Heart left ventricle (tissue), 16 donors: ENCODE measurements at regions not wholly inside any gene's neighbourhood (a gene's known extent, or its start where the extent isn't known, plus 50 kb on each side); places are given as distances from the start of the nearest gene placed in this dataset.

Experiments
- ATAC-seq, 4 donors: fragments of 200-7000 bp; cut with Tn5 transposase; one replicate each; pipeline ENCODE4 v1.9.1; 2020 to 2022; ENCODE audit warnings: moderate library complexity in 4 of 4, mild to moderate bottlenecking in 3 of 4, moderate number of reproducible peaks in 1 of 4
- DNase-seq, 5 donors: peaks; one replicate each; pipeline ENCODE4 v3.0.0-alpha.2; 2020
- H3K27ac ChIP-seq, 12 donors: fragments of 200-600 bp; sonication (generic) in 4 of 12; one replicate each; pipeline versions ENCODE4 v1.5.0 to v1.8.0; 2016 to 2022; ENCODE audit warnings: mild to moderate bottlenecking in 2 of 12
- H3K27me3 ChIP-seq, 9 donors: fragments of 200-600 bp; sonication (generic) in 2 of 9; one replicate each; pipeline versions ENCODE4 v1.5.1 to v1.8.0; 2016 to 2022; ENCODE audit warnings: mild to moderate bottlenecking in 3 of 9
- H3K36me3 ChIP-seq, 9 donors: fragments of 200-600 bp; sonication (generic) in 2 of 9; one replicate each; pipeline versions ENCODE4 v1.5.0 to v1.8.0; 2018 to 2022; ENCODE audit warnings: mild to moderate bottlenecking in 2 of 9
- H3K4me1 ChIP-seq, 12 donors: fragments of 200-600 bp; sonication (generic) in 4 of 12; one replicate each; pipeline versions ENCODE4 v1.5.0 to v1.8.0; 2016 to 2022; ENCODE audit warnings: mild to moderate bottlenecking in 3 of 12
- H3K4me3 ChIP-seq, 12 donors: fragments of 200-600 bp; sonication (generic) in 4 of 12; one replicate each; pipeline versions ENCODE4 v1.5.0 to v1.8.0; 2017 to 2022; ENCODE audit warnings: mild to moderate bottlenecking in 9 of 12, moderate library complexity in 4 of 12
- H3K9me3 ChIP-seq, 12 donors: fragments of 200-600 bp; sonication (generic) in 4 of 12; one replicate each; pipeline versions ENCODE4 v1.5.0 to v1.8.0; 2016 to 2022; ENCODE audit warnings: mild to moderate bottlenecking in 1 of 12
- POLR2A ChIP-seq, 2 donors: fragments of 450-650 bp; IDR thresholded peaks; one replicate each; pipeline ENCODE4 v1.6.1; 2017; ENCODE audit warnings: antibody characterized with exemption in 2 of 2, mild to moderate bottlenecking in 2 of 2, moderate library complexity in 2 of 2
- WGBS, 4 donors: extraction: QIAGEN DNeasy Blood & Tissue Kit in 2 of 4; methylation state at CpG; one replicate each; pipeline versions ENCODE4 v1.1.5 to v1.1.7; 2013 to 2018; 5-methylcytosine and 5-hydroxymethylcytosine counted together
- intact Hi-C, 10 donors: fragments of 100-400 bp; cut with DNase I; formaldehyde crosslinking; loops; one replicate each; pipeline versions ENCODE4 v1.11.1 to v1.14.2; 2022
- TF ChIP-seq, protein P1 (sequence below), 12 donors: fragments of 200-600 bp; sonication (generic) in 4 of 12; IDR thresholded peaks; one replicate each; pipeline versions ENCODE4 v1.5.0 to v1.8.0; 2018 to 2022; ENCODE audit warnings: antibody characterized with exemption in 12 of 12, mild to moderate bottlenecking in 5 of 12
- donor health status: ischemic (EF 13 %, LVEDD 7.1; RV severe dilation, severe dysfunction).
- donor health status: healthy with polysubstance abuse.
- donor health status: DM: no; HTN: yes; CAD: no.
- donor health status: DM: no; HTN: no; CAD: no.
- donor health status: ischemic (EF 25% LVEDD 6.9; RV normal size, moderate dysfunction).
- donor health status: ischemic (EF 25% LVEDD 5.7; RV mildly dilated, moderate dysfunction).
- donor health status: healthy.
- donor health status: DM: yes; HTN: yes; CAD: no.
- donor health status: ischemic (EF 35%, LVEDD 5.7; RV mildly dilated, moderate dysfunction).
- donor health status: nonischemic (EF 11% LVEDD 7.7; RV severe dilation, severe dysfunction).
- donor health status: DM: yes; HTN: yes; CAD: no.
- donor health status: PGD.
- donor health status: ischemic (EF 29% LVEDD 5.4; RV normal size, mild dysfunction).
- donor health status: nonischemic (EF 23%, LVEDD 6.1; RV moderate dilation, normal function).

DNA sequence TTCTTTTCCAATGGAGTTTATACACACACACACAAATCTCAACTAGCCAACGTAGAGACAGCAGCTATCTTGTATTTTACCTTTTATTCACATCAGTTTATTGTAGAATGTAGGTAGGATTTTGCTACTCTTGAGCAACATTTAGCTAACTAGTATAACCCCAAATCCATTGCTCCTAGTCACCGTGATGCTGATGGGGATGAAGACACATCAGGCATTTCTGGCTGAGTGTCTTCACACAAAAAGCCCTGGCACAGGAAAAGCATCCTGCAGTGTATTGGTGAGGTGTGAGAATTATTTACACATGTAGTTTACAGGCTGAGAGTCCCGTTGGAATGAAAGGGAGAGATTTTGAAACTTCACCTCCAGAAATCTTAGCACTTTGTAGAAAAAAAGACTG, 65.9 kb upstream of the FBXL4 start:
- no peak for DNase-seq
- Histone ChIP-seq H3K9me3 (no peaks in the 10 kb centered on the region), H3K4me1 (no peaks in the 10 kb centered on the region), H3K27me3 (no peaks in the 10 kb centered on the region), H3K27ac (no peak overlapping the region), H3K36me3 (no peaks in the 10 kb centered on the region), H3K4me3 (no peak overlapping the region)
- 67 to 80% (median 78%) methylated on average over 3 of the region's 3 CpGs for WGBS, 4 donors
- ATAC-seq, result no peak
- intact Hi-C loops, result no loop called here
- no peak for TF ChIP-seq POLR2A (IDR thresholded peaks at IDR 0.05)
- TF ChIP-seq, protein P1, sequence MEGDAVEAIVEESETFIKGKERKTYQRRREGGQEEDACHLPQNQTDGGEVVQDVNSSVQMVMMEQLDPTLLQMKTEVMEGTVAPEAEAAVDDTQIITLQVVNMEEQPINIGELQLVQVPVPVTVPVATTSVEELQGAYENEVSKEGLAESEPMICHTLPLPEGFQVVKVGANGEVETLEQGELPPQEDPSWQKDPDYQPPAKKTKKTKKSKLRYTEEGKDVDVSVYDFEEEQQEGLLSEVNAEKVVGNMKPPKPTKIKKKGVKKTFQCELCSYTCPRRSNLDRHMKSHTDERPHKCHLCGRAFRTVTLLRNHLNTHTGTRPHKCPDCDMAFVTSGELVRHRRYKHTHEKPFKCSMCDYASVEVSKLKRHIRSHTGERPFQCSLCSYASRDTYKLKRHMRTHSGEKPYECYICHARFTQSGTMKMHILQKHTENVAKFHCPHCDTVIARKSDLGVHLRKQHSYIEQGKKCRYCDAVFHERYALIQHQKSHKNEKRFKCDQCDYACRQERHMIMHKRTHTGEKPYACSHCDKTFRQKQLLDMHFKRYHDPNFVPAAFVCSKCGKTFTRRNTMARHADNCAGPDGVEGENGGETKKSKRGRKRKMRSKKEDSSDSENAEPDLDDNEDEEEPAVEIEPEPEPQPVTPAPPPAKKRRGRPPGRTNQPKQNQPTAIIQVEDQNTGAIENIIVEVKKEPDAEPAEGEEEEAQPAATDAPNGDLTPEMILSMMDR (IDR thresholded peaks at IDR 0.05), result no peak

DNA sequence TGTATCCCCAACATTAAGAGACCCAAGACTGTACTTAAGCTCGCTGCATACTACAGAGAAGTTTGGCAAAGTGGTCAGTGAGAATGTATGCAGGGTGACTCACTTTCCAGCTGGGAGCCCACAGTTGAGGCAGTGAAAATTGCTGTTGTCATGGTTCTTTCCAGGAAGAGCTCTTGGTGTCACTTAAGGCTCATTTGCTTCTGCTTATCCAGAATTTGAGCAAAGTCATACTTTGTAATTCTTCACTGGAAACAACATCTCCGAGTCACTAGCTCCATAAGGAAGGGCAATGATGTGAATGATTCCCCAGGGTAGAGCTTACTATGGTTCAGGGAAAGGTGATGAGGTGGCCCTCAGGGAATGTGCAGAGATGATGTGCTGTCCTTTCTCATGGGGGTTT, 65.4 kb upstream of the FBXL4 start:
- no peaks in the 10 kb centered on the region for H3K4me1 ChIP-seq
- no peak overlapping the region for H3K27ac ChIP-seq
- H3K4me3 ChIP-seq, result no peak overlapping the region
- H3K27me3 ChIP-seq, result no peaks in the 10 kb centered on the region
- ATAC-seq, result no peak
- no peaks in the 10 kb centered on the region for H3K9me3 ChIP-seq
- intact Hi-C loops, result no loop called here
- DNase-seq, result no peak
- 66 to 84% (median 71%) methylated on average over 2 of the region's 2 CpGs for WGBS, 4 donors
- no peaks in the 10 kb centered on the region for H3K36me3 ChIP-seq
- TF ChIP-seq, protein P1 (IDR thresholded peaks at IDR 0.05), result no peak
- TF ChIP-seq POLR2A (IDR thresholded peaks at IDR 0.05), result no peak

DNA sequence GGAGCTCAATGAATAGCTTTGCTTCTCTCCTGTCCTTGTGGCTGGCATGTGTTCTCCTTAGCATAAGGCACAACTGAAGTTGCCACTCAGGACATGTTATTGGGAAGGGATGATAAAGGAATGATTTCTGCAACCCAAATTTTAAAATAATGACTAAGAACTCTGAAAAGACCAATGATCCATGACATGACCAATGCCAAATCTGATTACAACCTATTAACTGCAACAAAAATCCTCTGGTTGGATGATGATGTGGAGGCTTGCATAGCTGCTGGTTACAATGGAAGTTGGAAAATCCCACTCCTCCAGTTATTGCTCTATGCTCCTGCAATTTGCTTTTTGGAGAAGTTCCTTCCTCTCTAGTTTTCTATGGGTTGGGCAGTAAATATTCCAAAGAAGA, 63.4 kb upstream of the FBXL4 start:
- Histone ChIP-seq H3K36me3 (no peaks in the 10 kb centered on the region), H3K27me3 (no peaks in the 10 kb centered on the region), H3K4me3 (no peak overlapping the region), H3K27ac (no peak overlapping the region), H3K9me3 (no peaks in the 10 kb centered on the region), H3K4me1 (no peaks in the 10 kb centered on the region)
- no peak for TF ChIP-seq POLR2A (IDR thresholded peaks at IDR 0.05)
- TF ChIP-seq, protein P1 (IDR thresholded peaks at IDR 0.05), result no peak
- no peak for DNase-seq
- ATAC-seq, result no peak
- intact Hi-C loops, result no loop called here

DNA sequence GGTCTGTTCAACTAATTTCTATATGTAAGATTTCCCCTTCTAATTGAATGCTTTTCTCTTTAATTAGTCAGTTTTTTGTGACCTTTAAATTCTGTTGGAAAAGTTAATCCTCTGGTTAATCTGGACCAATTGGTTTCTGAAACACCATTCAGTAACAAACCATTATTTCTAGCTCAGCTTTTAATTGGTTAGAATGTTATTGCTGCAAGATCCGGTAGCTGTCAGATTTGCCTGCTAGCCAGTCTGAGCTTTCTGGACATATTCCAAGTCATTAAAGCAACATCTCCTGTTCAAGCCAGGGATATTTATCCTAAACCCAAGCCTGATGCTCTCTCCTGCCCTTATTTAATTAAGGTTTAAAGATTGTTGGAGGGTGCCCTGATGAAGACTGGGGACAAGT, 55.1 kb upstream of the FBXL4 start:
- no peaks in the 10 kb centered on the region for H3K36me3 ChIP-seq
- TF ChIP-seq, protein P1 (IDR thresholded peaks at IDR 0.05), result no peak
- no peak for TF ChIP-seq POLR2A (IDR thresholded peaks at IDR 0.05)
- H3K4me1 ChIP-seq, result peaks cover 0 to 6% (median 0%) of the 10 kb centered on the region in 12 donors
- no peak for ATAC-seq
- intact Hi-C loops, result no loop called here
- DNase-seq, result no peak
- H3K27me3 ChIP-seq, result no peaks in the 10 kb centered on the region
- H3K4me3 ChIP-seq, result no peak overlapping the region
- H3K9me3 ChIP-seq, result no peaks in the 10 kb centered on the region
- 4 to 9% (median 5%) methylated on average over 1 of the region's 1 CpG for WGBS, 4 donors
- H3K27ac ChIP-seq, result no peak overlapping the region
